K562 (cell line): ENCODE measurements at regions not wholly inside any gene's neighbourhood (a gene's known extent, or its start where the extent isn't known, plus 50 kb on each side); places are given as distances from the start of the nearest gene placed in this dataset.

ENCODE experiments used
- ATAC-seq: fragments of 200-7000 bp; cut with Tn5 transposase; 3 replicates; pipeline ENCODE4 v1.9.1; 2020; ENCODE audit warnings: moderate library complexity
- BruUV-seq: library from RNA; stranded (reverse); fragments of 400-500 nt; replicated peaks from 2 replicates; lab custom pipeline; 2021; lab: Mats Ljungman, UMichigan
- CTCF ChIA-PET: fragments of 300-600 bp; formaldehyde crosslinking; extraction: SDS; loops from one replicate; lab custom pipeline; 2021; ENCODE audit warnings: low intra/inter-chr PET ratio; lab: Yijun Ruan, JAX
- POLR2A ChIA-PET: fragments of 300-600, 350-650 bp; sonication (Branson Sonifier 250); formaldehyde crosslinking; extraction: SDS; loops from one replicate; lab custom pipeline; 2021; ENCODE audit warnings: antibody characterized with exemption, inconsistent platforms; lab: Yijun Ruan, JAX
- DNase-seq, 4 experiments: peaks; one replicate each; pipeline versions ENCODE4 v3.0.0 to v3.0.0-alpha.2; 2011 to 2018; ENCODE audit warnings: low spot score in 3 of 4, mixed read lengths in 3 of 4; ENCODE audit errors: extremely low read depth in 1 of 4
- FAIRE-seq: peaks from 2 replicates; lab custom pipeline; 2011; peaks lifted over from hg19 to GRCh38; lab: Jason Lieb, UNC
- H2AFZ ChIP-seq: 2 replicates; pipeline ENCODE4 v1.6.0; 2011; ENCODE audit warnings: low read depth, low read length, control low read depth, inconsistent platforms
- H3K27ac ChIP-seq: fragments of 200-600 bp; 3 replicates; pipeline ENCODE4 v1.8.0; 2011; ENCODE audit warnings: low read depth, mild to moderate bottlenecking, control low read depth, inconsistent platforms, low read length, moderate library complexity, mixed read lengths; ENCODE audit errors: extremely low read depth
- H3K27me3 ChIP-seq, 2 experiments: fragments of 300-600 bp in 1 of 2; 2 replicates in 1 of 2; 3 replicates in 1 of 2; pipeline versions ENCODE4 v1.6.0 to v1.8.0; 2011; ENCODE audit warnings: inconsistent platforms in 2 of 2, low read length in 2 of 2, mild to moderate bottlenecking in 1 of 2, mixed read lengths in 1 of 2, moderate library complexity in 1 of 2; ENCODE audit not compliant: control insufficient read depth in 2 of 2, insufficient read depth in 2 of 2
- H3K36me3 ChIP-seq: fragments of 300-600 bp; 3 replicates; pipeline ENCODE4 v1.8.0; 2011; ENCODE audit warnings: mild to moderate bottlenecking, low read length, inconsistent platforms; ENCODE audit not compliant: control insufficient read depth, insufficient read depth
- H3K4me1 ChIP-seq, 2 experiments: fragments of 200-600 bp in 1 of 2; replicated peaks in 1 of 2; 2 replicates in 1 of 2; 3 replicates in 1 of 2; pipeline versions ENCODE4 v1.5.1 to v1.8.0; 2011; ENCODE audit warnings: inconsistent platforms in 2 of 2, low read length in 2 of 2, mild to moderate bottlenecking in 1 of 2, mixed read lengths in 1 of 2, moderate library complexity in 1 of 2; ENCODE audit not compliant: control insufficient read depth in 2 of 2, insufficient read depth in 2 of 2
- H3K4me2 ChIP-seq: 2 replicates; pipeline ENCODE4 v1.6.1; 2011; ENCODE audit warnings: low read length, control low read depth, inconsistent platforms, mixed read lengths; ENCODE audit not compliant: insufficient read depth
- H3K4me3 ChIP-seq: fragments of 200-600 bp; sonication (generic), shearing (Covaris generic); 2 replicates; pipeline ENCODE4 v1.5.1; 2016; ENCODE audit warnings: control low read depth, inconsistent platforms
- H3K79me2 ChIP-seq: fragments of 200-600 bp; 3 replicates; pipeline ENCODE4 v1.8.0; 2011; ENCODE audit warnings: low read length, inconsistent platforms; ENCODE audit not compliant: control insufficient read depth, insufficient read depth
- H3K9ac ChIP-seq, 2 experiments: 2 replicates each; pipeline versions ENCODE4 v1.6.0 to v1.6.1; 2011; ENCODE audit warnings: low read depth in 2 of 2, low read length in 2 of 2, control low read depth in 1 of 2, inconsistent platforms in 1 of 2, mild to moderate bottlenecking in 1 of 2, mixed read lengths in 1 of 2; ENCODE audit not compliant: insufficient read depth in 1 of 2
- H3K9me1 ChIP-seq: one replicate; pipeline ENCODE4 v1.6.0; 2011; ENCODE audit warnings: inconsistent platforms, mild to moderate bottlenecking, low read length, moderate library complexity; ENCODE audit not compliant: control insufficient read depth, insufficient read depth
- H3K9me3 ChIP-seq: replicated peaks from 2 replicates; pipeline ENCODE4 v1.5.1; 2011; ENCODE audit warnings: low read depth, low read length, inconsistent platforms; ENCODE audit not compliant: control insufficient read depth, insufficient read depth
- H4K20me1 ChIP-seq: replicated peaks from 2 replicates; pipeline ENCODE4 v1.6.1; 2011; ENCODE audit warnings: low read length, inconsistent platforms, mixed read lengths; ENCODE audit not compliant: control insufficient read depth, insufficient read depth
- CEBPB ChIP-seq: fragments of 450-650 bp; IDR thresholded peaks from 2 replicates; pipeline ENCODE4 v1.6.1; 2016; ENCODE audit warnings: missing genetic modification characterization, missing compliant biosample characterization
- GABPA ChIP-seq: fragments of 200-800 bp; sonication (Bioruptor generic); conservative IDR thresholded peaks from 2 replicates; pipeline ENCODE4 v1.6.1; 2016; ENCODE audit warnings: low read depth, missing genetic modification characterization, missing compliant biosample characterization
- HMG20A ChIP-seq: fragments of 450-650 bp; formaldehyde crosslinking; conservative IDR thresholded peaks from 2 replicates; pipeline ENCODE4 v1.4.0; 2020; ENCODE audit warnings: mild to moderate bottlenecking, mixed read lengths
- RBBP5 ChIP-seq: fragments of 200-600 bp; sonication (generic); IDR thresholded peaks from 2 replicates; pipeline ENCODE4 v1.6.1; 2012; ENCODE audit warnings: borderline replicate concordance, mild to moderate bottlenecking, low read length, control low read depth, inconsistent platforms; ENCODE audit not compliant: insufficient read depth, poor library complexity, severe bottlenecking
- WGBS: fragments of 100-300 bp; shearing (Covaris generic); methylation state at CpG from one replicate; pipeline ENCODE4 v1.1.6; 2016; ENCODE audit warnings: low coverage, mixed read lengths; ENCODE audit not compliant: insufficient coverage; ENCODE audit errors: missing lambda C conversion rate; 5-methylcytosine and 5-hydroxymethylcytosine counted together
- in situ Hi-C: fragments of 300-500 bp; cut with MboI; formaldehyde crosslinking; loops from 4 replicates; pipeline ENCODE4 v1.15.0; 2018; ENCODE audit warnings: inconsistent platforms, mixed read lengths
- intact Hi-C: fragments of 100-400 bp; cut with micrococcal nuclease; formaldehyde crosslinking; loops from 2 replicates; pipeline ENCODE4 v1.14.2; 2022

- Histone ChIP-seq H3K27me3 (no peaks in the 10 kb centered on the region), H3K79me2 (no peaks in the 10 kb centered on the region), H3K9ac (no peak overlapping the region), H3K27ac (no peak overlapping the region), H2AFZ (no peak overlapping the region), H3K4me1 (no peaks in the 10 kb centered on the region), H3K36me3 (no peaks in the 10 kb centered on the region), H3K9me3 (no peaks in the 10 kb centered on the region; the same call in 1 of the 2 replicates), H3K4me2 (no peak overlapping the region), H3K9me1 (no peaks in the 10 kb centered on the region), H3K4me3 (no peak overlapping the region), H4K20me1 (no peaks in the 10 kb centered on the region)
- intact Hi-C loops: no loop called here
- 3% methylated on average over 3 of the region's 3 CpGs for WGBS
- ATAC-seq: no peak
- no TSS peak for BruUV-seq
- TF ChIP-seq GABPA (tag): no peak
- no peak for TF ChIP-seq HMG20A (CRISPR knock-in tag)
- DNase-seq: no peak
- in situ Hi-C loops: no loop called here
- ChIA-PET POLR2A (no interaction called here), CTCF (no interaction called here)
- FAIRE-seq: no peak
Observed at GRCh38 chr4:108546728-108547127, 73.6 kb upstream of the RPL34 start.

- FAIRE-seq (no peak), DNase-seq (no peak), ATAC-seq (no peak)
- intact Hi-C loops (no loop called here), in situ Hi-C loops (no loop called here)
- ChIA-PET POLR2A (interaction anchor here (0.6 to 1.6 kb wide), 2 partner anchors 17 to 1070 kb away, joined by 4 read pairs; no protein-coding TSS in a partner anchor), CTCF (no interaction called here)
- no peak overlapping the region for H2AFZ ChIP-seq
- no peaks in the 10 kb centered on the region for H3K79me2 ChIP-seq
- H3K9ac ChIP-seq: no peak overlapping the region
- no peak overlapping the region for H3K4me2 ChIP-seq
- no peaks in the 10 kb centered on the region for H3K9me1 ChIP-seq
- peak; percentile 48; the same call in 1 of the 2 replicates for TF ChIP-seq CEBPB
- no peak for TF ChIP-seq RBBP5
- no peaks in the 10 kb centered on the region for H3K9me3 ChIP-seq
- H4K20me1 ChIP-seq: no peaks in the 10 kb centered on the region
- H3K36me3 ChIP-seq: no peaks in the 10 kb centered on the region
- WGBS: 2% methylated on average over 4 of the region's 4 CpGs
- no peaks in the 10 kb centered on the region for H3K4me1 ChIP-seq
- H3K27me3 ChIP-seq: no peaks in the 10 kb centered on the region; a peak in 1 of 5 replicates
- H3K4me3 ChIP-seq: no peak overlapping the region
- H3K27ac ChIP-seq: no peak overlapping the region
- BruUV-seq: no TSS peak
Observed at GRCh38 chr4:108544481-108544880, 75.9 kb upstream of the RPL34 start.
